GM18511 (cell line): ENCODE measurements at regions not wholly inside any gene's neighbourhood (a gene's known extent, or its start where the extent isn't known, plus 50 kb on each side); places are given as distances from the start of the nearest gene placed in this dataset.

Experiments
- ATAC-seq: cut with Tn5 transposase; IDR thresholded peaks from one replicate; pipeline ENCODE4 v1.9.1; 2021; ENCODE audit warnings: mild to moderate bottlenecking, moderate library complexity; ENCODE audit not compliant: unreplicated experiment

- no peak for ATAC-seq
Measured at GRCh38 chr4:166335256-166335938, 462.4 kb downstream of the TLL1 start.

DNA sequence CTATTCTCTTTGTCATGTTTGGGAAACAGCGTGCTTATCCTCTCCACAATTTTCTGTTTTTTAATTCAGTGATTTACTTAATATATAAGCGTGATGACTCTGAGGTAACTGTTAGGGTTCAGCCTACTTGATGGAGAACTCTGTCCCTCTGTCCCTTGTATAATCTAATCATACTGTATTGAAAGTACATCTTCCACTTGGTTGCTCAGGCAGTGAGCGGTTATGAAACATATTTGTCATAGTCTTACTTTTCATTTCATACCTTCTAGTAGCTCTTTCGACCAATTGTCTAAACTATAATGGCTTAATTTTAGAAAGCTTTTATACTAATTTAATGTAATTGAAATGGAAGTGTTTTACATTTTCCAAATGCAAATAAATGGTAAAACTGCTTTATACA lies 469.0 kb downstream of the TLL1 start:
- ATAC-seq, result no peak

GRCh38 chr4:166363198-166363597 lies 490.2 kb downstream of the TLL1 start:
- peak; percentile 65 for ATAC-seq

GRCh38 chr4:166366012-166366411 lies 493.0 kb downstream of the TLL1 start:
- ATAC-seq, result no peak

- no peak for ATAC-seq
Measured at GRCh38 chr4:166377578-166377977, 504.5 kb downstream of the TLL1 start.

DNA sequence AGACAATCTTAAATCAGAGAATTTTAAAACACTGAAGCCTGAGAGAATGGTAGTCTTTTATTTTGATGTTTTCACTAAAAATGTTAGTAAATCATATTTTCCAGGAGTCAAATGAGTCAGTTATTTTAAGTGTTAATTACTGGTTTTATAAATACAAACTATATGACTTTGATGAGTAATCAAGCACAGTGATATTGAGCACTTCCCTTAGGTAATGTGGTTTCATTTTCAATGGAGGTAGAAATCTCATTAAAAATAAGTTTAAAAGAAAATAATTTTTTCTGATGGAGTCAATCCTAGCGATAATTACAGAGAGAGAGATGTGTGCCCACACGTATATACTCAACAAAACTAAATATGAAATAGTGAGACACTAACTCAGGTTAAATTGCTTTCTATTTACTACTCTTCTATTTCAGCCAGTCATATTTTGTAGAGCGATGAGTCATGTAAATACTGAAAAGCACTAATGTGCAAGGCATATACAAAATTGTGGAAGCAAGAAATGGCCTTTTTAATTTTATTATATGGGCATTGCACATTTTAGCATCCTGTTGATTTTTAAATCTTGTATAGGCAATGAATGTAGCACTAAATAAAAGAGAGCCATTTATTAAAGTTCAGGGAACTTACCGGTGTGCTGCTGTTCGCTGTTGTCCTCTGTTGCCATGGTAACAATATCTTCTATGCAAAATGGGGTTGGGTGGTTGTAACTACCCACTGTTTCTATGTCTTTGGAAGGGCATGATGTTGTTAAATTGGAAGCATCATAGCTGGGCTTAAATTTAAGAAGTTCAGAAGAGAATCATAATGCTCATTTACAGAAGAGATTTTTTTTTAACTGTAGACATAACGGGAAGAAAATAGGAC lies 513.7 kb downstream of the TLL1 start:
- ATAC-seq, result peak; percentile 42

- ATAC-seq, result no peak
Measured at GRCh38 chr4:166391501-166391900, 518.5 kb downstream of the TLL1 start.

DNA sequence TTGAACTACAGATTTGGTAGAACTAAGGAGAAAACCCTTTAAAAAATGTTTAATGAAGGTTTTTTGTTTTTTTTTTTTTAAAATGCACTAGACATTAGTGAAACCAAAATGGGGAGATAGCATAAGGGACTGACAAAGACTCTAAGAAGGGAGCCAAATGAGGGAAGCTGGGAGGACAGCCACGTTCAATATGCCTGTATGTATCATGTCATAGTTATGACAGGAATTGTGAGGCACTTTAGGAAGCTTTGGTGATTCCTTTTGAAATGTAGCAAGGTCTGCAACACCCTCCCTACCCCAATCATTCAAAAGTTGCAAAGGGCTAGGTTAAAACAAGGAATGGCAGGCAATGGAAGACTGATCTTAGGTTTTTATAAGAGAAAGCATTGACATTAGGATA lies 526.0 kb downstream of the TLL1 start:
- no peak for ATAC-seq

GRCh38 chr4:166400270-166400894 lies 527.3 kb downstream of the TLL1 start:
- ATAC-seq, result no peak

- ATAC-seq, result no peak
Measured at GRCh38 chr4:166413356-166413755, 540.3 kb downstream of the TLL1 start.

- no peak for ATAC-seq
Measured at GRCh38 chr4:166414431-166414830, 541.4 kb downstream of the TLL1 start.

GRCh38 chr4:166415749-166416148 lies 542.7 kb downstream of the TLL1 start:
- no peak for ATAC-seq

- no peak for ATAC-seq
Measured at GRCh38 chr4:166421556-166422156, 548.6 kb downstream of the TLL1 start.

DNA sequence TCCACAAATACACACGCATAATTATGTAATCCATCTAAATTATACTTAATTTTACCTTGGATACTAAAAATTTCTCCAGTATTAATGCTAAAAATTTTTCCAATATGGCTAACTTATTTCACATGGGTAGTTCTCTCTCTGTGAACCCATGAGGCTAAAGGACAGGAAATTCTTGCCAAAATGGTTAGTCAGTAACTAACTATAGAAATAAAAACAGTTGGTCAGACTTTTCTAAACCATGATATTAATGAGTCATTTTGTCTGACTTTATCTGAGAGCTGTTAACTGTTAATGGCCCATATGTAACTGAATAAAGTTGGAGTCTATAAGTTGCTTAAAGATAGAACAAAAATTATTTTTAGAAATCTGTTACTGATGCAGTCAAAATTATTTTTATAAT lies 549.4 kb downstream of the TLL1 start:
- ATAC-seq, result no peak

GRCh38 chr4:166426300-166426863 lies 553.3 kb downstream of the TLL1 start:
- ATAC-seq, result no peak

DNA sequence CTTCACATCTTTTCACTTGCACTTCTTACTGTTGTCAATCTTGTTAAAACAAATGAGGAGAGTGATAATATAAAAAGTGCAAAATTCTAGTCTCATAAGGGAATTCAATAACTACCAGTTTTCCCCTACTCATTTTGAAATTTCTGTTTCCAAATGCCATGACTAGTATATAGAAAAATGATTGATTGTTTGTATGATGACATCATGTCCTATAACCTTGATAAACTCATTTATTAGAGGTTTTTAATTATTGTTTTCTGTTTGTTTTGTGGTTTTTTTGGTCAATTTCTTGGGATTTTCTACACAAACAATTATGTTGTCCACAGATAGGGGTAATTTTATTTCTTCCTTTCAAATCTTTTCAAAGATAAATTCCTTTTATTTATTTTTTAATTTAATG lies 559.1 kb downstream of the TLL1 start:
- no peak for ATAC-seq

GRCh38 chr4:166432842-166433241 lies 559.8 kb downstream of the TLL1 start:
- ATAC-seq, result no peak

DNA sequence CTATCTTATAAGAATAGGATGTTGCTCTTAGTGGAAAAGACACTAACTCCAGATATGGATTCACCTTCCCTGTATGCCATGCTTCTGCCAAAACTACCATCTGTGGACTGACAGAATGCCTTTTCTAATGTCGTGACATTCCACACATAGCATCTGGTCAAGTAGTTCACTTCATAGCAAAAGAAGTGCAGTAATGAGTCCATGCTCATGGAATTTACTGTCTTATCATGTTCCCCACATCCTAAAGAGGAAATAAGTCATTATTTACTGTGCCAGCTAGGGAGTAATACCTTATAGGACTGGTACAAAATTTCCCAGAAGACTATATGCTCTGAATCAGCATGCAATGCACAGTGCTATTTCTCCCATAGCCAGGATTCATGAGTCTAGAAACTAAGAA lies 562.4 kb downstream of the TLL1 start:
- ATAC-seq, result no peak

- no peak for ATAC-seq
Measured at GRCh38 chr4:166458756-166459155, 585.7 kb downstream of the TLL1 start.

GRCh38 chr4:166459621-166460020 lies 586.6 kb downstream of the TLL1 start:
- ATAC-seq, result no peak
